ENCODE measurements at regions not wholly inside any gene's neighbourhood (a gene's known extent, or its start where the extent isn't known, plus 50 kb on each side); places are given as distances from the start of the nearest gene placed in this dataset.

GRCh38 chr2:171627412-171627811 lies 59.9 kb upstream of the DYNC1I2 start:
- no peak for DNase-seq (ENCODE audit: low spot score)
- CTCF ChIA-PET: interaction anchor here (0.5 to 0.7 kb wide), 3 partner anchors 8 to 285 kb away, joined by 3 to 4 read pairs (median 3); no protein-coding TSS in a partner anchor
- POLR2A ChIA-PET (ENCODE audit: low non-redundant PET): no interaction called here
- no peak overlapping the region for H3K27ac ChIP-seq
- TF ChIP-seq, protein P1, sequence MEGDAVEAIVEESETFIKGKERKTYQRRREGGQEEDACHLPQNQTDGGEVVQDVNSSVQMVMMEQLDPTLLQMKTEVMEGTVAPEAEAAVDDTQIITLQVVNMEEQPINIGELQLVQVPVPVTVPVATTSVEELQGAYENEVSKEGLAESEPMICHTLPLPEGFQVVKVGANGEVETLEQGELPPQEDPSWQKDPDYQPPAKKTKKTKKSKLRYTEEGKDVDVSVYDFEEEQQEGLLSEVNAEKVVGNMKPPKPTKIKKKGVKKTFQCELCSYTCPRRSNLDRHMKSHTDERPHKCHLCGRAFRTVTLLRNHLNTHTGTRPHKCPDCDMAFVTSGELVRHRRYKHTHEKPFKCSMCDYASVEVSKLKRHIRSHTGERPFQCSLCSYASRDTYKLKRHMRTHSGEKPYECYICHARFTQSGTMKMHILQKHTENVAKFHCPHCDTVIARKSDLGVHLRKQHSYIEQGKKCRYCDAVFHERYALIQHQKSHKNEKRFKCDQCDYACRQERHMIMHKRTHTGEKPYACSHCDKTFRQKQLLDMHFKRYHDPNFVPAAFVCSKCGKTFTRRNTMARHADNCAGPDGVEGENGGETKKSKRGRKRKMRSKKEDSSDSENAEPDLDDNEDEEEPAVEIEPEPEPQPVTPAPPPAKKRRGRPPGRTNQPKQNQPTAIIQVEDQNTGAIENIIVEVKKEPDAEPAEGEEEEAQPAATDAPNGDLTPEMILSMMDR (conservative IDR thresholded peaks at IDR 0.05; ENCODE audit: low read depth): no peak

DNA sequence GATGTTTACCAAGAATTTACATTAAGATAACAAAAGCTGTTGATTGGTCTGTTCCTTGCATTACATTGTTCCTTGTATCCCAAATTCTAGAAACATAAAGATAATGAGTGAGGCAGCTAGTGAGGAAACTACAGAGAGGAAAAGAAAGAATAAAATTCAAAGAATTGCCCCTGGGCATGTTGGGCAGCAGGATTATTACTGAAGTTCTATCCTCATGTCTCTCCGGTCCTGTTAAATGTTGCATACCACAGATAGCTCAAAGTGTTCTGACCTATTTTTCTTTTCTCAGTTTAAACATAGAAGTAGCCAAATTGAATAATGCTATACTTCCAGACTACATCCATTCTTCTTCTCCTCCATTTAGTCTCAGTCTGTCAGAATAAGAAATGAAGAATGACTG lies 58.2 kb upstream of the DYNC1I2 start:
- no peak overlapping the region for H3K27ac ChIP-seq
- CTCF ChIA-PET: no interaction called here
- no peak for DNase-seq (ENCODE audit: low spot score)
- POLR2A ChIA-PET (ENCODE audit: low non-redundant PET): no interaction called here
- TF ChIP-seq, protein P1 (conservative IDR thresholded peaks at IDR 0.05; ENCODE audit: low read depth): no peak

DNA sequence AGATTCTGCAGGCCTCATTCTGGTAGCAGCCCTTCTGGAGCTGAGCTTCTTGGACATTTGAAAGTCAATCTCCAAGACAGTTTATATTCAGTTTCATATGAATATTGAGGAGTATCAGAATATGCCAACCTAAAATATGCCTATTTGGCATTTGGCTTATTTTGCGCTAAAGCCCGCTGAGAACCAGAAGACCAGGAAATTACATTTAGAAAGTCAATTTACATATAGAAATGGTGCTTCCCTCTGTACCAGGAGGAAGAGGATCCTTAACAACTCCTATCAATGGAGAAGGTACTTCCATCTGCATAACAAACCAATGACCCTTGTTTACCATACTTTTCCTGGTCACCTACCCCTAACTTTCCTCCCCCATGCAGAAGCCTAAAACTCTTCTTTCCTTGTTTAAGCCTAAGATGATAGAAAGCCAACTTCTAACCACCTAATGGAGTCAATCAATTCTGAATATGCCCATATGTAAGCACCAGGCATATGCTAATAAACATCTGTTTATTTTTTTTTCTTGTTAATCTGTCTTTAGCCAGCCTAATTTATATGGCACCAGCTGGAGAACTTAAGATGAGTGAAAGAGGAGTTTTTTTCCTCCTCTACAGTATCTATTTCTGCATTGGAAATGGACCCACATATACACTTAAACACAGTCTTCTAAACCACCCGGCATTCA lies 57.0 kb upstream of the DYNC1I2 start:
- H3K27ac ChIP-seq: no peak overlapping the region
- POLR2A ChIA-PET (ENCODE audit: low non-redundant PET): no interaction called here
- TF ChIP-seq, protein P1 (conservative IDR thresholded peaks at IDR 0.05; ENCODE audit: low read depth): no peak
- CTCF ChIA-PET: interaction anchor here (0.5 to 0.7 kb wide), 2 partner anchors 85 to 1183 kb away, joined by 4 to 7 read pairs; no protein-coding TSS in a partner anchor
- DNase-seq (ENCODE audit: low spot score): no peak

DNA sequence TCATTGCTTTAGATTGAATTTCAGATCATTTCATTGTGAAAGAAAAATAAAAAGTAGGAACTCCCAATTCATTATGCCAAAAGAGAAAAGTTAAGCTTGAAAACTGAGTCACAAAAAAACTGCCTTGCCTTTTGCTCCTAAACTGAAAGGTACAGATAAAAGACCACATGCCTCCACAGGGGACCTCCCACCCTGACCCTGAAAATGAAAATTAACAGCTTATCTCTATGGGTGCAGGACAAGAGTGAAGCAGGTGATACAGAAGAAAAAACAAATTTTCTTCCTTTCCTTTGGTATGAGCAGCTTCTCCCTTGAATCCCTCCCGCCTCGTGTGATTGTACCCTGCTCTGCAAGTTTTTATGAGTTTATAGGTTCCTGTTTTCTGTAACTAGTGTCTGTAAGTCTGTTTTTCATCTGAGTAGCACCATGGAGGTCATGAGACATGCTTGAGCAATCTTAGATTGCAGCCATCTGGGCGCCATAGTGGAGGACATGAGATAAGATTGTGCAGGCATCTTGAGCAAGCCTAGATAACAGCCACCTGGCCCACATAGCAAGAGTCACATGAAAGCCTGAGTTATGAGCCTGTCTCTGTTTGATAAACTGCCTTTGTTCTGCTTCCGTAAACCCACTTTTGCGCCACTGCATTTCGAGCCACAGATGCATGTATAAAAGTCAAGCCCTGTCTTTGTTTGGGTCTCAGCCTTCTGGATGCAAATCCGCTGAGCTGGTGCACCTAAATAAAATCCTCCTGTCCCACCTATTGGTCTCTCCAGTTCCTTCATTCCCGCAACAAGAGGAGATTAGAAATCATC lies 56.2 kb upstream of the DYNC1I2 start:
- no peak overlapping the region for H3K27ac ChIP-seq
- ChIA-PET POLR2A (ENCODE audit: low non-redundant PET) (no interaction called here), CTCF (no interaction called here)
- TF ChIP-seq, protein P1 (conservative IDR thresholded peaks at IDR 0.05; ENCODE audit: low read depth): no peak
- DNase-seq (ENCODE audit: low spot score): no peak

Measured in RWPE1 (cell line).